Fibroblast of lung (primary cell): ENCODE measurements at regions not wholly inside any gene's neighbourhood (a gene's known extent, or its start where the extent isn't known, plus 50 kb on each side); places are given as distances from the start of the nearest gene placed in this dataset.

Source experiments
- CTCF ChIP-seq, 2 donors: IDR thresholded peaks in 1 of 2; conservative IDR thresholded peaks in 1 of 2; 1 replicate in 1 of 2; 2 replicates in 1 of 2; pipeline ENCODE4 v1.5.1; 2011 to 2012; ENCODE audit warnings: low read length in 2 of 2, control low read depth in 1 of 2, inconsistent platforms in 1 of 2, low read depth in 1 of 2, mild to moderate bottlenecking in 1 of 2
- EZH2 ChIP-seq: IDR thresholded peaks from 2 replicates; pipeline ENCODE4 v1.5.1; 2012; ENCODE audit warnings: low read length, control low read depth, mild to moderate bottlenecking; ENCODE audit errors: missing control alignments

GRCh38 chr1:230509281-230509977, 83.3 kb upstream of the PGBD5 start:
- no peak for TF ChIP-seq EZH2
- no peak for TF ChIP-seq CTCF (conservative IDR thresholded peaks at IDR 0.05 in 1 of 2, IDR thresholded peaks at IDR 0.05 in 1 of 2; ENCODE audit: low read depth in 1 of 2, low read length in 2 of 2)
